Hepatocyte (in vitro differentiated cells): ENCODE measurements at regions not wholly inside any gene's neighbourhood (a gene's known extent, or its start where the extent isn't known, plus 50 kb on each side); places are given as distances from the start of the nearest gene placed in this dataset.

Experiments
- EZH2 ChIP-seq: fragments of 200-600 bp; sonication (generic); IDR thresholded peaks from 2 replicates; pipeline ENCODE4 v1.6.1; 2016; ENCODE audit warnings: antibody characterized with exemption, mild to moderate bottlenecking, borderline replicate concordance
- EZH2phosphoT487 ChIP-seq: fragments of 200-600 bp; sonication (generic); IDR thresholded peaks from one replicate; pipeline ENCODE4 v1.6.1; 2018; ENCODE audit warnings: antibody characterized with exemption, mild to moderate bottlenecking, low read depth, moderate library complexity; ENCODE audit not compliant: unreplicated experiment, severe bottlenecking
- TF ChIP-seq, protein P1 (sequence below): fragments of 200-600 bp; sonication (generic); IDR thresholded peaks from 2 replicates; pipeline ENCODE4 v1.5.1; 2016; ENCODE audit warnings: antibody characterized with exemption, mild to moderate bottlenecking; ENCODE audit not compliant: poor library complexity

DNA sequence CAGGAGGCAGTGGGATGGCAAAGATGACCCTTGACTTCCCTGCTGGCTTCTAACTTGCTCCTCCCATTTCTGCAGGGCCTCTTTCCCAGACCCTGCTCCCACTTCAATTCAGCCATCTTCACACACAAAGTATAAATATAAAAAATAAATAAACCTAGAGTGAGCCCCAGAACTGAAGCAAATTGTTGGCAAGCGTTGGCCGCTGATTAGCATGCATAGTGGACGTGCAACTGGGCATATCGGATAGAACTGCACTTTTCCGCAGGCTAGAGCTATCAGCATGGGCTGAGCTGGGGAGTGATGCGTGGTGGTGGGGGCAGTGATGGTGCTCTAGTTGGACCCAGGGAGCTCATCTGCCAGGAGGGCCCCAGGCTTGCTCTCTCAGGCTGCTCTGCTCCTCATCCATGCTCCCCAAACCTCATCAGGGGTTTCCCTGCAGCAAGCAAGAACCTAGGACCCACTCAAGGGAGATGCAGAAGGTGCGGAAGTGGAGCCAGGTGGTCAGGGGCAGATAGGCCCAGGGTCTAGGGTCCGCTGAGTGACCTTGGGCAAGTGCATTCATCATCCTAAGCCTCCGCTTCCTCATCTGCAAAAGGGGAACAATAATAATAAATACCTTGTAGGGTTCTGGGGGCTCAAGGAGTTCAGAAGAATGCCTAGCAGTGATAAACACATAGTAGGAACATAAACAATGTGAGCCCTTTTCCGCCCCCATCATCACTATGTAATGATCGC lies 146.8 kb upstream of the PJA1 start:
- TF ChIP-seq, protein P1, sequence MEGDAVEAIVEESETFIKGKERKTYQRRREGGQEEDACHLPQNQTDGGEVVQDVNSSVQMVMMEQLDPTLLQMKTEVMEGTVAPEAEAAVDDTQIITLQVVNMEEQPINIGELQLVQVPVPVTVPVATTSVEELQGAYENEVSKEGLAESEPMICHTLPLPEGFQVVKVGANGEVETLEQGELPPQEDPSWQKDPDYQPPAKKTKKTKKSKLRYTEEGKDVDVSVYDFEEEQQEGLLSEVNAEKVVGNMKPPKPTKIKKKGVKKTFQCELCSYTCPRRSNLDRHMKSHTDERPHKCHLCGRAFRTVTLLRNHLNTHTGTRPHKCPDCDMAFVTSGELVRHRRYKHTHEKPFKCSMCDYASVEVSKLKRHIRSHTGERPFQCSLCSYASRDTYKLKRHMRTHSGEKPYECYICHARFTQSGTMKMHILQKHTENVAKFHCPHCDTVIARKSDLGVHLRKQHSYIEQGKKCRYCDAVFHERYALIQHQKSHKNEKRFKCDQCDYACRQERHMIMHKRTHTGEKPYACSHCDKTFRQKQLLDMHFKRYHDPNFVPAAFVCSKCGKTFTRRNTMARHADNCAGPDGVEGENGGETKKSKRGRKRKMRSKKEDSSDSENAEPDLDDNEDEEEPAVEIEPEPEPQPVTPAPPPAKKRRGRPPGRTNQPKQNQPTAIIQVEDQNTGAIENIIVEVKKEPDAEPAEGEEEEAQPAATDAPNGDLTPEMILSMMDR: no peak
- TF ChIP-seq EZH2phosphoT487 (no peak), EZH2 (no peak)
